IMR-90 (cell line): ENCODE measurements at regions not wholly inside any gene's neighbourhood (a gene's known extent, or its start where the extent isn't known, plus 50 kb on each side); places are given as distances from the start of the nearest gene placed in this dataset.

Experiments used
- ATAC-seq: fragments of 200-7000 bp; cut with Tn5 transposase; 2 replicates; pipeline ENCODE4 v1.9.1; 2020; ENCODE audit warnings: low read depth, mild to moderate bottlenecking, moderate library complexity
- BruUV-seq: library from RNA; stranded (reverse); fragments of 400-500 nt; replicated peaks from 2 replicates; lab custom pipeline; 2021; lab: Mats Ljungman, UMichigan
- CTCF ChIA-PET: fragments of 300-600 bp; formaldehyde crosslinking; extraction: SDS; loops from one replicate; lab custom pipeline; 2021; ENCODE audit warnings: antibody characterized with exemption; lab: Yijun Ruan, JAX
- POLR2A ChIA-PET: fragments of 300-600 bp; sonication (Branson Sonifier 250); formaldehyde crosslinking; loops from one replicate; lab custom pipeline; 2022; ENCODE audit warnings: antibody characterized with exemption; ENCODE audit not compliant: unreplicated experiment; lab: Charles Lee
- DNase-seq: peaks from one replicate; pipeline ENCODE4 v3.0.0; 2013
- H2AFZ ChIP-seq: replicated peaks from 2 replicates; pipeline ENCODE3; 2013; ENCODE audit warnings: low read length, mild to moderate bottlenecking; ENCODE audit not compliant: poor library complexity
- H2AK5ac ChIP-seq: 2 replicates; pipeline ENCODE4 v1.6.1; 2013; ENCODE audit warnings: low read depth, low read length, inconsistent platforms
- H2AK9ac ChIP-seq: replicated peaks from 2 replicates; pipeline ENCODE3; 2013; ENCODE audit warnings: mild to moderate bottlenecking, low read depth, low read length, moderate library complexity; ENCODE audit not compliant: poor library complexity
- H2BK120ac ChIP-seq: 2 replicates; pipeline ENCODE4 v1.6.1; 2013; ENCODE audit warnings: low read depth, low read length, inconsistent platforms
- H2BK15ac ChIP-seq: 3 replicates; pipeline ENCODE4 v1.6.1; 2013; ENCODE audit warnings: low read depth, low read length, inconsistent platforms
- H2BK20ac ChIP-seq: 2 replicates; pipeline ENCODE4 v1.6.1; 2013; ENCODE audit warnings: low read depth, mild to moderate bottlenecking, inconsistent platforms, low read length, moderate library complexity
- H2BK5ac ChIP-seq: 2 replicates; pipeline ENCODE4 v1.6.1; 2013; ENCODE audit warnings: mild to moderate bottlenecking, low read depth, low read length, inconsistent platforms; ENCODE audit not compliant: poor library complexity, severe bottlenecking
- H3K14ac ChIP-seq: replicated peaks from 2 replicates; pipeline ENCODE4 v1.6.1; 2013; ENCODE audit warnings: low read depth, low read length, inconsistent platforms
- H3K18ac ChIP-seq: 2 replicates; pipeline ENCODE4 v1.6.1; 2013; ENCODE audit warnings: low read depth, low read length, control low read depth
- H3K23ac ChIP-seq: 2 replicates; pipeline ENCODE4 v1.6.1; 2013; ENCODE audit warnings: low read depth, low read length, inconsistent platforms
- H3K27ac ChIP-seq: 2 replicates; pipeline ENCODE4 v1.5.1; 2013; ENCODE audit warnings: mild to moderate bottlenecking, control low read depth, low read length; ENCODE audit not compliant: insufficient read depth
- H3K27me3 ChIP-seq: 2 replicates; pipeline ENCODE4 v1.6.1; 2013; ENCODE audit warnings: low read length; ENCODE audit not compliant: control insufficient read depth, insufficient read depth
- H3K36me3 ChIP-seq: 2 replicates; pipeline ENCODE4 v1.6.1; 2013; ENCODE audit warnings: low read length, mixed read lengths; ENCODE audit not compliant: control insufficient read depth, insufficient read depth
- H3K4ac ChIP-seq: 2 replicates; pipeline ENCODE4 v1.6.1; 2013; ENCODE audit warnings: low read depth, low read length, inconsistent platforms
- H3K4me1 ChIP-seq: 2 replicates; pipeline ENCODE4 v1.6.1; 2013; ENCODE audit warnings: low read length, mixed read lengths; ENCODE audit not compliant: control insufficient read depth, insufficient read depth
- H3K4me2 ChIP-seq: 2 replicates; pipeline ENCODE4 v1.6.1; 2013; ENCODE audit warnings: low read depth, mild to moderate bottlenecking, control low read depth, low read length, moderate library complexity
- H3K4me3 ChIP-seq: 2 replicates; pipeline ENCODE4 v1.5.1; 2013; ENCODE audit warnings: low read depth, mild to moderate bottlenecking, control low read depth, low read length, moderate library complexity; ENCODE audit not compliant: insufficient read depth
- H3K56ac ChIP-seq: 2 replicates; pipeline ENCODE4 v1.6.1; 2013; ENCODE audit warnings: low read length, inconsistent platforms; ENCODE audit not compliant: insufficient read depth; ENCODE audit errors: extremely low read depth
- H3K79me1 ChIP-seq, 2 experiments: 2 replicates each; pipeline ENCODE4 v1.6.1; 2013; ENCODE audit warnings: low read length in 2 of 2, inconsistent platforms in 1 of 2, low read depth in 1 of 2
- H3K9ac ChIP-seq: 2 replicates; pipeline ENCODE4 v1.6.1; 2013; ENCODE audit warnings: low read depth, low read length, control low read depth
- H3K9me1 ChIP-seq: 2 replicates; pipeline ENCODE4 v1.6.1; 2013; ENCODE audit warnings: low read length, inconsistent platforms; ENCODE audit not compliant: insufficient read depth
- H3K9me3 ChIP-seq: 2 replicates; pipeline ENCODE4 v1.6.1; 2013; ENCODE audit warnings: low read length; ENCODE audit not compliant: control insufficient read depth, insufficient read depth
- H4K20me1 ChIP-seq: 2 replicates; pipeline ENCODE4 v1.6.1; 2013; ENCODE audit warnings: low read length, inconsistent platforms; ENCODE audit not compliant: insufficient read depth
- H4K5ac ChIP-seq: 2 replicates; pipeline ENCODE4 v1.6.1; 2013; ENCODE audit warnings: mild to moderate bottlenecking, low read depth, low read length, control low read depth
- H4K8ac ChIP-seq, 2 experiments: 2 replicates each; pipeline ENCODE4 v1.6.1; 2013; ENCODE audit warnings: low read depth in 2 of 2, low read length in 2 of 2, control low read depth in 1 of 2, inconsistent platforms in 1 of 2
- H4K91ac ChIP-seq: 2 replicates; pipeline ENCODE4 v1.6.1; 2013; ENCODE audit warnings: low read depth, low read length, inconsistent platforms; ENCODE audit not compliant: insufficient read depth
- BHLHE40 ChIP-seq: fragments of 150-350 bp; IDR thresholded peaks from 2 replicates; pipeline ENCODE4 v1.6.1; 2016; ENCODE audit warnings: mild to moderate bottlenecking, low read depth, low read length
- CHD1 ChIP-seq: IDR thresholded peaks from 2 replicates; pipeline ENCODE4 v1.6.1; 2012; ENCODE audit warnings: low read depth, low read length, improper control_type of control experiment
- WGBS, 2 experiments: methylation state at CpG; one replicate each; pipeline versions ENCODE4 v1.1.5 to v1.1.7; 2013; ENCODE audit warnings: missing lambda C conversion rate in 2 of 2; ENCODE audit not compliant: insufficient read length in 1 of 2; ENCODE audit errors: extremely low coverage in 2 of 2; 5-methylcytosine and 5-hydroxymethylcytosine counted together
- dilution Hi-C: fragments of 300-500 bp; cut with HindIII; formaldehyde crosslinking; loops from one replicate; pipeline ENCODE4 v1.14.3; 2018; ENCODE audit warnings: low sequenced_read_pairs; ENCODE audit not compliant: unreplicated experiment
- in situ Hi-C: fragments of 300-500 bp; cut with MboI; formaldehyde crosslinking; loops from 3 replicates; pipeline ENCODE4 v1.14.3; 2019; ENCODE audit warnings: low sequenced_read_pairs, inconsistent platforms, mixed read lengths
- intact Hi-C: fragments of 100-400 bp; cut with micrococcal nuclease; formaldehyde crosslinking; loops from 2 replicates; pipeline ENCODE4 v1.10.0; 2022

DNA sequence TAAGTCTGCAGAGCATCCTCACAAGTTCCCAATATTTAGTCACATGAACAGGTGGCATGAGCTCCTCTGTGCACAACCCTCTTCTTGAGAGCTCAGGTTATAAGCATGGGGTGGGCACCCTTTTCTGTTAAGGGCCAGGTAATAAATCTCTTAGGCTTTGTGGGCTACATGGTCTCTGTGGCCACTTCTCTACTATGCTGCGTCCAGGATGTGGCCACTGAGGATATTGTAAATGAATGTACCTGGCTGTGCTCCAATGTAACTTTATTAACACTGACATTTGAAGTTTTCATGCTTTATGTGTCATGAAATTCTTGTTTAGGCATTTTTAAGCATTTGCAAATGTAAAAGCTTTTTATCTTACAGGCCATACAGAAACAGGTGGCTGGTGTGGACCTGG is 116.8 kb upstream of the ST6GAL2 start:
- H4K91ac ChIP-seq: no peak overlapping the region
- H2BK20ac ChIP-seq: no peak overlapping the region
- H2BK120ac ChIP-seq: no peak overlapping the region
- no peaks in the 10 kb centered on the region for H3K79me1 ChIP-seq
- no peak overlapping the region for H2BK5ac ChIP-seq
- H3K9me1 ChIP-seq: no peaks in the 10 kb centered on the region
- no TSS peak for BruUV-seq
- no peak overlapping the region for H2AK9ac ChIP-seq
- ChIA-PET POLR2A (no interaction called here), CTCF (no interaction called here)
- no peak overlapping the region for H4K8ac ChIP-seq
- no peak overlapping the region for H4K5ac ChIP-seq
- no peaks in the 10 kb centered on the region for H3K4me1 ChIP-seq
- DNase-seq (no peak), ATAC-seq (no peak)
- H3K4ac ChIP-seq: no peak overlapping the region
- TF ChIP-seq BHLHE40 (no peak), CHD1 (no peak)
- H4K20me1 ChIP-seq: no peaks in the 10 kb centered on the region
- no peaks in the 10 kb centered on the region for H3K36me3 ChIP-seq
- H2AK5ac ChIP-seq: no peak overlapping the region
- intact Hi-C loops (no loop called here), dilution Hi-C loops (no loop called here), in situ Hi-C loops (no loop called here)
- H3K4me2 ChIP-seq: no peak overlapping the region
- peaks cover 14% of the 10 kb centered on the region for H3K9me3 ChIP-seq
- no peak overlapping the region for H3K9ac ChIP-seq
- no peak overlapping the region for H3K14ac ChIP-seq
- H2AFZ ChIP-seq: no peak overlapping the region
- H3K18ac ChIP-seq: no peak overlapping the region
- H3K27me3 ChIP-seq: no peaks in the 10 kb centered on the region
- no peak overlapping the region for H3K23ac ChIP-seq
- H3K27ac ChIP-seq: no peak overlapping the region
- H2BK15ac ChIP-seq: no peak overlapping the region
- WGBS, 2 experiments: no CpG with 5 or more reads among the region's 1 CpG
- H3K4me3 ChIP-seq: no peak overlapping the region
- no peak overlapping the region for H3K56ac ChIP-seq
